DOHH2 (cell line): ENCODE measurements at regions not wholly inside any gene's neighbourhood (a gene's known extent, or its start where the extent isn't known, plus 50 kb on each side); places are given as distances from the start of the nearest gene placed in this dataset.

Source experiments
- EZH2phosphoT487 ChIP-seq: fragments of 200-600 bp; sonication (generic); IDR thresholded peaks from 2 replicates; pipeline ENCODE4 v1.6.1; 2017; ENCODE audit warnings: borderline replicate concordance, mild to moderate bottlenecking, antibody characterized with exemption, low read length, moderate library complexity, mixed read lengths
- TF ChIP-seq, protein P1 (sequence below): fragments of 200-600 bp; sonication (generic); IDR thresholded peaks from one replicate; pipeline ENCODE4 v1.5.1; 2014; ENCODE audit warnings: antibody characterized with exemption, mild to moderate bottlenecking, low read depth, low read length; ENCODE audit not compliant: poor library complexity, severe bottlenecking

GRCh38 chr14:97312910-97313309 is 515.7 kb downstream of the VRK1 start:
- TF ChIP-seq, protein P1, sequence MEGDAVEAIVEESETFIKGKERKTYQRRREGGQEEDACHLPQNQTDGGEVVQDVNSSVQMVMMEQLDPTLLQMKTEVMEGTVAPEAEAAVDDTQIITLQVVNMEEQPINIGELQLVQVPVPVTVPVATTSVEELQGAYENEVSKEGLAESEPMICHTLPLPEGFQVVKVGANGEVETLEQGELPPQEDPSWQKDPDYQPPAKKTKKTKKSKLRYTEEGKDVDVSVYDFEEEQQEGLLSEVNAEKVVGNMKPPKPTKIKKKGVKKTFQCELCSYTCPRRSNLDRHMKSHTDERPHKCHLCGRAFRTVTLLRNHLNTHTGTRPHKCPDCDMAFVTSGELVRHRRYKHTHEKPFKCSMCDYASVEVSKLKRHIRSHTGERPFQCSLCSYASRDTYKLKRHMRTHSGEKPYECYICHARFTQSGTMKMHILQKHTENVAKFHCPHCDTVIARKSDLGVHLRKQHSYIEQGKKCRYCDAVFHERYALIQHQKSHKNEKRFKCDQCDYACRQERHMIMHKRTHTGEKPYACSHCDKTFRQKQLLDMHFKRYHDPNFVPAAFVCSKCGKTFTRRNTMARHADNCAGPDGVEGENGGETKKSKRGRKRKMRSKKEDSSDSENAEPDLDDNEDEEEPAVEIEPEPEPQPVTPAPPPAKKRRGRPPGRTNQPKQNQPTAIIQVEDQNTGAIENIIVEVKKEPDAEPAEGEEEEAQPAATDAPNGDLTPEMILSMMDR = no peak
- TF ChIP-seq EZH2phosphoT487 = no peak
